ENCODE measurements at regions not wholly inside any gene's neighbourhood (a gene's known extent, or its start where the extent isn't known, plus 50 kb on each side); places are given as distances from the start of the nearest gene placed in this dataset.
"Not testable (repeated sequence)": the region's sequence is repeated elsewhere in the genome, so short reads cannot be mapped to it uniquely, and the experiment has no call there.

DNA sequence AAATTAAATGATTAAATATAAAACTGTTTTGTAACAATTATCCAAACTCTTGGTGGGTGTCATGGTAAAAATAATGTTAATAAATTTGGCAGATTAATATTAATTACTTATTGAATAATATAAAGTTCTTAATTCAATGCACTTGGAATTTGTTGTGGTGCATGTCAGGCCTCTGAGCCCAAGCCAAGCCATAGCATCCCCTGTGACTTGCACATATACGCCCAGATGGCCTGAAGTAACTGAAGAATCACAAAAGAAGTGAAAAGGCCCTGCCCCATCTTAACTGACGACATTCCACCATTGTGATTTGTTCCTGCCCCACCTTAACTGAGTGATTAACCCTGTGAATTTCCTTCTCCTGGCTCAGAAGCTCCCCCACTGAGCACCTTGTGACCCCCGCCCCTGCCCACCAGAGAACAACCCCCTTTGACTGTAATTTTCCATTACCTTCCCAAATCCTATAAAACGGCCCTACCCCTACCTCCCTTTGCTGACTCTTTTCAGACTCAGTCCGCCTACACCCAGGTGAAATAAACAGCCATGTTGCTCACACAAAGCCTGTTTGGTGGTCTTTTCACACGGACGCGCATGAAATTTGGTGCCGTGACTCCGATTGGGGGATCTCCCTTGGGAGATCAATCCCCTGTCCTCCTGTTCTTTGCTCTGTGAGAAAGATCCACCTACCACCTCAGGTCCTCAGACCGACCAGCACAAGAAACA lies 562.9 kb downstream of the HTR7 start:
- not testable (repeated sequence) for H3K4me3 ChIP-seq (ENCODE audit: low read depth, low read length); DNase-seq (ENCODE audit: low read depth)

DNA sequence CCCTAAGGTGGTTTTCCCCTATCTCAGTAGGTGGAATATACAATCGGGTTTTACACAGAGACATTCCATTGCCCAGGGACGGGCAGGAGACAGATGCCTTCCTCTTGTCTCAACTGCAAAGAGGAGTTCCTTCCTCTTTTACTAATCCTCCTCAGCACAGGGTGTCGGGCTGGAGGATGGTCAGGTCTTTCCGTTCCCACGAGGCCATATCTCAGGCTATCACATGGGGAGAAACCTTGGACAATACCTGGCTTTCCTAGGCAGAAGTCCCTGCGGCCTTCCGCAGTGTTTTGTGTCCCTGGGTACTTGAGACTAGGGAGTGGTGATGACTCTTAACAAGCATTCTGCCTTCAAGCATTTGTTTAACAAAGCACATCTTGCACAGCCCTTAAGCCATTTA lies 555.8 kb downstream of the HTR7 start:
- DNase-seq (ENCODE audit: low read depth); H3K4me3 ChIP-seq (ENCODE audit: low read depth, low read length): not testable (repeated sequence)

DNA sequence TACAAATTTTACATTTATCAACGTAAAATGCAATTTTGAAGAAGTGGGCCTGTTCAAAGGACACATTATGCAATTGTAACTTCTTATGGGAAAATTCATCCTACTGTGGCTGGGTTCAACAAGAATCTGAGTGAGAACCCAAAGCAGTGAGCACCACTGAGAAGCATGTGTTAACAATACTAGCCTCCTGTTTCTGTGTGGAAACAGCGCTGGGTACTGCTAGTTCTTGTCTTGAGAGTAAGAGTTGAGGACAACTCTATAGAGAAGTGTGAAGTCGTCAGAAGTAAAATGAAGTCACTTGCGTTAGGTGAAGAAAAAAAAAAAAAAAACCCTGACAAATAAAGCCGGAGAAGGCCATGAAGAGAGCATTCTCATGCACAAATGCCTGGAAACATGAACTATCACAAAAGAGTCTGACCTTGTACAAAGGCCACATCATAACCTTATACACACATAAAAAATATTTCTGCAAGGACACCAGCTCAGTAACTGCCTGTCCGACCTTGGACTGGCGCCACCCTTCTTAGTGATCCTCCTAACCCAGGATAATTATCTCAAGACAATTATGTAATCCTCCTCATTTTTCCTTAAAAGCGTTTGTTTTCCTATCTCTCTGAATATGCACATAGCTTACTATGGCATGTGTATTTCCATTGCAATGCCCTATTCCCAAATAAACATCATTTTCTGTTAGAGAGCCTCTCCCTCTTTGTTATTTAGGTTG lies 554.9 kb downstream of the HTR7 start:
- no peak for DNase-seq (ENCODE audit: low read depth)
- no peak overlapping the region for H3K4me3 ChIP-seq (ENCODE audit: low read depth, low read length)

DNA sequence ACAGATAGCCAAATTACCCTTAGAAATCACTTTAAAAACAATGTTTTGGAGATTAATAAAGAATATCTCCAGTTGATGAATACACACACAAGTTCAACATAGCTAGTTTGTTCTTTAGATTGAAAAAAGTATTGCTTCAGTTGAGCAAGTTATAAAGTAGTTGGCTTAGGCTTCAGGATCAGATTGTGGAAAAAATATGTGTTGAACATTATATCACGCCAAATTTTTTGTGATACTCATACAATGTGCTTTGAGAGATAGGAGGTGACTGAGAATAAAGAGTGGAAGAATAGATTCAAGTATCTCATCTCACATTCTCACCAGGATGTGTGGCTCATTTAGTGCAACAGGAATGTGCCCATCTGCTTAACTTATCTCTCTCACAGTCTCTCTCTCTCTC lies 553.3 kb downstream of the HTR7 start:
- no peak overlapping the region for H3K4me3 ChIP-seq (ENCODE audit: low read depth, low read length)

DNA sequence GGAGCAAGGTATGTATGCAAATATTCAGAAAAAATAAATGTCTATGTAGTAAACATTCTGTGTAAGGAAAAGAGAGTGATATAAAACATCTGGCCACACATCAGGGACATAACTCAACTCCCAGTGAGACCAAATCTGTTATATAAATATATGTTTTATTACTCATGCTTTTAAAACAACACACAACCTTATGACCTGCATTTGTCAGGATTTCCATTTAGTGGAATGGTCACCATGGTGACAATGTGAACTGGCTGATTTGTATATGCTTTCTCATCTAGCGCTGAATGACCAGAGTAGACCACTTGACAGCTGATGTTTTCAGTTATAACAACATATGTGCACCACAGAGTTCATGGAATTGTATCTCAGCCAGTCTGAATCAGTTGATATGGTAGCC lies 551.7 kb downstream of the HTR7 start:
- no peak overlapping the region for H3K4me3 ChIP-seq (ENCODE audit: low read depth, low read length)
- peak; percentile 75 for DNase-seq (ENCODE audit: low read depth)

More for the DNA sequence above, 553.3 kb downstream of the HTR7 start:
- no peak for DNase-seq (ENCODE audit: low read depth)

DNA sequence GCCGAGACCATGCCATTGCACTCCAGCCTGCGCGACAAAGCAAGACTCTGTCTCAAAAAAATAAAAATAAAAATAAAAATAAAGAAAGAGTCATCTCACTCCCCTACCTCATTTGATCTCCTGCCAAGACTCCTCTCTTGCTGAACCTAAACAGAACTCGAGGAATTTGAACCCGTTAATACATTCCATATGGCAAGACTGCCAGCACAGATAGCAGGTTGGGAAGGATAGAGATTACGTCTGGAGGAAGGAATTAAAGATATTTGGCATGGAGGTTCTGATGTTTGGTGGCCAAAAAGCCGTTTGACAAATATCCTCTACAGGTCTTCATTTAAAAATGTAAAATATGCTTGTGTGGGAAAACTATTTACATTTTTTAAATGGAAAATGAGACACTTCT lies 549.6 kb downstream of the HTR7 start:
- no peak for DNase-seq (ENCODE audit: low read depth)
- no peak overlapping the region for H3K4me3 ChIP-seq (ENCODE audit: low read depth, low read length)

DNA sequence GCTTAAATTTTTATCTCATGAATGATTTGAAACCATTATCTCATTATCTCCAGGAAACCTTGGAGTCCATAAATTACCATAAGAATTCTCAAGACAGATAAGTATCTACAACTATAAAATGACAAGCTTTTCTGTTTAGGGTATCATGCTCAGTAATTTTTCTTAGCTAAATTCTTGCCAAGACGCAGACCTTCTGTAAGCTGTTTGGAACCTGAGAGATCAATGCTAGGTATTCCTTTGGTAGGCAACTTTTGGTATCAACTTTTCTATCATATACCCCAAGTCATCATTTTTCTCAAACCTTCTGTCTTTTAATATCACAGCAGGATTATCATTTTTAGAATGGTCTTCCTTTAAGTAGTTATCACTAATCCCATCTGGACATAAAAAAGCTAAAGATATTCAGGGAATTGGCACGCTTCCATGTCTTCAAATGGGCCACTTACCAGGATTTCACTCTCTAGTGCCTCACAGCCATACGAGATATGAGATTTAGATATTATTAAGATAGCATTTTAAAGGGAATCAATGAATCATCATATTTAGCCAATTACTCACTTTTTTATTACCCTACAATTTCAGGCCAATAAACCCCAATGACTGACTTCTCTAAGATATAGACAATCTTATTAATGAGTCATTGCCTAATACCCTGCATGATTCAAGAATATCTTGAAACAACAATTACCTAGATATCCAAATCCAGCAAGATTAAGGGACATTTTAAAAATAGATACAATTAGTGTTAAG lies 544.1 kb downstream of the HTR7 start:
- no peak for DNase-seq (ENCODE audit: low read depth)

DNA sequence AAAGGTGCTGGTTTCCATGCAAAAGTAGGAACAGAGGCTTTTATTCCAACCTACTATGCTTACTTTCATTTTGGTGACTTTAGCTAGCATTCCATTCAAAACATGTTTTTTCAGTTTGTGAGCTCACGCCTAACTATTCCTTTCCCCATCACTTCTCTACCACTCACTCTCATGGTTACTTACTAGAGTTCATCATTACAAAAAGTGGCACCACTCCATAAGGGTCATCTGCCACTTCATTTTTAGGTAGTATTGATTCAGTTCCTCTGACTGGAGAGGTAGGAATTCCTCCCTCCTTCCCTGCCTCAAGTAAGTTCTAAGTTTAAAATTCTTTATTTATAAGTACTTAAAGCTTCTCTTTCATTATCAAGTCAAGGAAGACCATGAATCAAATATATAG lies 543.1 kb downstream of the HTR7 start:
- H3K4me3 ChIP-seq (ENCODE audit: low read depth, low read length) = no peak overlapping the region
- DNase-seq (ENCODE audit: low read depth) = no peak

More for the DNA sequence above, 544.1 kb downstream of the HTR7 start:
- no peak overlapping the region for H3K4me3 ChIP-seq (ENCODE audit: low read depth, low read length)

DNA sequence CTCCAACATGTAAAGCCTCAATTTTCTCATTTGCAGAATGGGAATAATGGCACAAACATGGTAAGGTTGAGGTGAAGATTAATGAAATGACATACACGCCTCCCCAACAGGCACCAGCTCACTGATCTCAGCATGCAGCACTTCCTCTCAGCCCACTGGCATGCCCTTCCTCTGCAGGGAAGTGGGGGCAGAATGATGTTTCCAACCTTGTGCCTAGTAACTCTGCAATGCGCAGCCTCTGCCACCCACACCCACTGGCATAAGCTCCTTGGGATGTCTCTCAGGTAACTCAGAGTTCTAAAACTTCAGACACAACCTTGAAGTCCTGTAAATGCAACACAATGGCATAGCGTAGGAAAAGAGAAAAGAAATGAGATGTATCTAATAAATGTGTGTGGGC lies 540.7 kb downstream of the HTR7 start:
- DNase-seq (ENCODE audit: low read depth) = no peak
- no peak overlapping the region for H3K4me3 ChIP-seq (ENCODE audit: low read depth, low read length)

DNA sequence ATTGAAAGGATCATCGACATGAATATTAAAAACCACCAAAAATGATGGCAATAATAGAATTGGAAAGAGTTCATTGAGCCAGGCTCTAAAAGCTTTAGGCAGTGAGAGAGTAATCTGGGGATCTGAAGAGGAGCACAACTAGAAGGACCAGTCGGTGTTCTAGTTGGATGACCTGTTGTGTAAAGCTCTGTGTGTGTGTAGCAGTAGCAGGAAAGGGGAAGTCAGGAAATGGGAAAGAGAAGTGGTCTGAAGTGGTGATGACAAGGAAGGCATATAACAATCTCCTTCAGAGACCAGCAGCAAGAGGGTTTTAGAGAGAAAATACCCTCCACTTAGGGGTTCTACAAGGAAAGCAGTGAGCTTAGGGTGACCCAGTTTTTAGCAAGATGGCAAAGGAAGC lies 539.2 kb downstream of the HTR7 start:
- H3K4me3 ChIP-seq (ENCODE audit: low read depth, low read length) = no peak overlapping the region
- DNase-seq (ENCODE audit: low read depth) = no peak

DNA sequence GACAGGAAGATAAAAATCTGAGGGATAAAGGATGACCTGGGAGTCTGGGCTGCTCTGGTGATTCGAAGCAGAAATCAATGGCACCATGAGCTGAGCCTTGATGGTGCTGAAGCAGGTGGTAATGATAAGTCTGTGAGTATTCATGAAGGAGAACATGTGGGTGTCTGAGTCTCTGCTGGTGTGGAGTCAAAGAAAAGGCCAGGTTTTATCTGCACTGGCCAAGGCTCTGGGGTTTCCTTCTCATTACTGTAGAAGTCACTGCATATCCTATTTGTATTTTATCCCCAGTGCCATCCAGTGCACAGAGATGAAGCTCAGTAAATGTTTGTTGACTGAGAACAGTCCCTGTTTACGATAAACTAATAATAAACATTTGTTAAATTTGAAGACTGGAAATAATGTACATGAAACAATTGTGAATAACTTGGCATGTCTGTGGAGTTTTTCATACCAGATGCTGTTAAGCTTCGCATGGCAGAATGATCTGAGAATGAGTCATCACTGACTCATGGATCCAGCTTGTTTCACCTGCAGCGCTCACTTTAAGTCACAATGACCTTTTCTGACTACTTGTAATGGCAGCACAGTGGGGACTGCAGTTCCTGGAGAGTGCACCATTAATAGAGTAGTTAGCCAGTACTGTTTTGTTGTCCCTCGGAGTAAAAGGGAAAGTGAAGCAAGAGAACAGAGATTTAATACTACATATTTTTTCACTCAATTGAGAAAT lies 538.5 kb downstream of the HTR7 start:
- DNase-seq (ENCODE audit: low read depth) = peak; percentile 75
- no peak overlapping the region for H3K4me3 ChIP-seq (ENCODE audit: low read depth, low read length)

DNA sequence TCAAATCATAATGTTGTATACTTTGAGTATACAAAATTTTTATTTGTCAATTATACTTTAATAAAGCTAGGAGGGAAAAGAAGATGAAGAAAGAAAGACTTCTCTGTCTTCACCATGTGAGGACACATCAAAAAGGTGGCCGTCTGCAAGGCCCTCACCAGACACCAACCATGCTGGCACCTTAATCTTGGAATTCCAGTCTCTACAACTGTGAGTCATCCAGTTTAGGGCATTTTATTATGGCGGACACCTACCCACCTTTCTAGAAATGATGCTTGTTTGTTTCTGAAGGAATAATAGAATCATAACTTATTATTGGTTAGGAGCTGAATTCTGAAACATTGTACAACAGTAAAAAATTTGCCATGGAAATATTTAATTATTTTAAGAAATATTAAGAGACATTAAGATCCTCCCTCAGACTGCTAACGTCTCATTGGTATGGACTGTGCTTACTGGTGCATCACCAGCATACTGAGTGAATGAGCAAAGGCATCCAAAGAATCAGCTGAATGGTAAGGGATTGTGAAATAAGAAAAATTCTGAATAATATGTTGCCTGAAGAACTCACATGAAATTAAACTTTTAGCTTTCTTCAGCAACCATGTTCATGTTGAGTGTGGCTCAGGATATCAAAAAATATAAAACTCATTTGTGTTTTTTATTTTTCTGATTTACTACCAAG lies 536.6 kb downstream of the HTR7 start:
- H3K4me3 ChIP-seq (ENCODE audit: low read depth, low read length) = no peak overlapping the region
- no peak for DNase-seq (ENCODE audit: low read depth)

DNA sequence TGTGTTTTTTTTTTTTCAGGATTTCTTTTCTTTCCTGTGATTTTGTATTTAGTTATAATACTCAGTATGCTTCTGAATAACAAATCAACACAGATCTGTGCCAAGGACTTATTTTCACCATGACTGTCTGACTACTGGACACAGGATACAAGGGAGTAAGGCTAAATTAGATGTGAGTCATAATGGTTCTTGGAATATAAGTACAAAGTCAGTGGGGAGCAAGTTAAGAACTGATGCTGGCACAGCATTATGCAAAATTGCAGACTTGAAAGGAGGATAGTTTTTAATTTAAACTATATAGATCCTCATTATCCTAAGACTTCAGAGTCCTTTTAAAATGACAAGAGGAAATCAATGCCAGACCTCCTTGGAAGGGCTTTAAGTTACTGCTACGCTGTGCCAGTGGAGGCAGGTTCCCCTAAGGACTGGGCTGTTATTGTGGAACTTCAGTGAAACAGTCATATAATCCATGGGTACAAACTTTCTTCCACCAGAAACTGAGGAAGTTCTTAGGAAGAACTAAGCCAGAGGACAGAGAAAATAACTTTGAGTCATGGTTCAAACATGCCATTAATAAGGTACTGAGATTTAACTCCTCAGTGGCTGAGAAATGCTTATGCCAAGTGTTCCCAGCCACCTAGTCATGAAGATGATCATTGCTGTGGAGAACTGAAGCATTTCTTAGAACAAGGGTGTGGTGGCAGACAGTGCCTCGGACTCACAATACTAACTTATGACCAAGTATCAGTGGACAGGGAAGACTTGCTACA lies 531.2 kb downstream of the HTR7 start:
- peak; percentile 38 for DNase-seq (ENCODE audit: low read depth)
- no peak overlapping the region for H3K4me3 ChIP-seq (ENCODE audit: low read depth, low read length)

DNA sequence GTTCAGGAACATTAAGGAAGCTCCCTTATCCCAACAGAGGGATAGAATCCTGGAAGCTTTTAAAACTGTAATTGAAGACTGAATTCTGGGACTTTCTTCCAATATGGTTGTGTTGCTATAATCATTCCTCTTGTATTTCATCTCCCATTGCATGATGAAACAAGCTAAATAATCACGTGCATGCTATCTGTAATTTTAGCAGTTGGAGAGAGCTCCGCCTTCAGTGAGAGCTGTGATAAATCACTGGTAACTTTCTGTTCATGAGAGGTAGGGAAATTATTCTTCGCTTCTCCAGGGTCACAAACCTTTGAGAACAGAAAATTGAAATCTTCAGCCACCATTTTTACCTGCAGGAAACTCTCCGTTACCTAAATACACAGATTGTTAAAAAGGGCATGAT lies 530.2 kb downstream of the HTR7 start:
- no peak overlapping the region for H3K4me3 ChIP-seq (ENCODE audit: low read depth, low read length)
- DNase-seq (ENCODE audit: low read depth) = no peak

DNA sequence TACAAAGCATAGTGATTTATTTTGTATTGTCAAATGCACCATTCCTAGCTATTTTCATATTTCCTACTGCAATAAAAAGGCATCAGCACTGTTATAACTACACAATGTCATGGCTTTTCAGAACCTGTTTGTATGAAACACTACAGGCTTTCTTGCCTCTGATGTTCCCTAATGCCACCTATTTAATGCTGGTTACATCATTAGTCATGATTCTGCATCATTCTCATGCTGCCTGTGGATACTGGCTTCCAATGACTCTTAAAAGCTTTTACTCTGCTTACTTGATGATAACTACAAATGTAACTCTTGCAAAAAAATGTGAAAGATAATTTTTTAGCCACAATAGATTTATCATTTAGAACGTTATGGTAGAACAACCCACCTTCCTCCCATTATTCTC lies 529.4 kb downstream of the HTR7 start:
- no peak for DNase-seq (ENCODE audit: low read depth)

DNA sequence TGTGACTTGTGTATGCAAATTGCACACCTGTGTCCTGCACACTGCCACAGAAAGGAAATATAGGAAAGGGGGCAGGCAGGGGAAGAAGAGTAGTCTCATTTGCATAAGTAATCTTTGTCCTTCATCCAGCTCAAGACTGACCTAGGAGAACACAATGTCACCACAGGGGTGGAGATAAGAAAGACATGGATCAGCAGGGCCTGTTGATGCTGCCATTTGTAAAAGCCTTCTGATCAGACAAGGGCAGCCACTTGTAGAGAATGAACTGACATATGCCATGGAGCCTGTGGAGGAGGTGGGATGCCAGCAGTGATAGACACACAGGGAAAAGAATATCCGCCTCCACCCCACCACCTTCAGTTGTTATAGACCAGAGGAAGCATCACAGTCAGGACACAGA lies 528.9 kb downstream of the HTR7 start:
- DNase-seq (ENCODE audit: low read depth) = no peak
- H3K4me3 ChIP-seq (ENCODE audit: low read depth, low read length) = no peak overlapping the region

More for the DNA sequence above, 529.4 kb downstream of the HTR7 start:
- no peak overlapping the region for H3K4me3 ChIP-seq (ENCODE audit: low read depth, low read length)

DNA sequence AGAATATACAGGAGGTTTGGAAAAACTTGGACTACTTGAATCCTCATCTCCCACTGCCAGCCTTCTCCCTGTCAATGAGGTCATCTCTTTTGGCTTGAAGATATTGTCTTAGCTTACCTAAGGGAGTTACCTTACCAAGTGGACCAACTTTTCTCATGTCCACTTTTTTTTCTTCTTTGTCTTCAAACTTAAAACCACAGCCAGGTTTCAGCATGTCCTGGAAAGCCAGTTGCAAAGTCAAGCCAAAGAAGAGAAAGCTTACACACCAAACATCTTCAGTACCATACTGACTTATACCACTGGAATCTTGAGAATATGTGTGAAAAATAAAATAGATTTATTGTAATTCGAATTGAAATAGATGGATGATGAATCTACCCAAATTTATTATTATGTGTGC lies 520.5 kb downstream of the HTR7 start:
- DNase-seq (ENCODE audit: low read depth) = no peak
- no peak overlapping the region for H3K4me3 ChIP-seq (ENCODE audit: low read depth, low read length)

DNA sequence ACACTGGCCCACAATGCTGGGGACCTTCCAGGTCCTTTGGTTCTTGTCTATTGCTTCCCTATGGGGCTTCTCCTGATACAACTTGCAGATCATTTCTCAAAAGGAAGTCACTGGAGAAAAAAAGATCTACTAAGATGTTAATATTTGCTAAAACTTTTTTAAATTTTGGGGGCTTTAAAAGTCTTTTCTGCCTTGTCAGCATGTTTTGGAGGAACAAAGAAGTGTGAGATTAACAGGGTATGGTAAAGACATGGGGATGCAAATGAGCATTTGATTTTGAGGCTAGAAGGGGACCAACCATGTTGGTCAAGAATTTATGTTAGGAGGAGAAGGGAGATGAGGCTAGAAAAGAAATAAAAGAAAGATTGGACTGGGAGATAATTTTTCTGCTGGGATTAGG lies 515.4 kb downstream of the HTR7 start:
- no peak for DNase-seq (ENCODE audit: low read depth)

DNA sequence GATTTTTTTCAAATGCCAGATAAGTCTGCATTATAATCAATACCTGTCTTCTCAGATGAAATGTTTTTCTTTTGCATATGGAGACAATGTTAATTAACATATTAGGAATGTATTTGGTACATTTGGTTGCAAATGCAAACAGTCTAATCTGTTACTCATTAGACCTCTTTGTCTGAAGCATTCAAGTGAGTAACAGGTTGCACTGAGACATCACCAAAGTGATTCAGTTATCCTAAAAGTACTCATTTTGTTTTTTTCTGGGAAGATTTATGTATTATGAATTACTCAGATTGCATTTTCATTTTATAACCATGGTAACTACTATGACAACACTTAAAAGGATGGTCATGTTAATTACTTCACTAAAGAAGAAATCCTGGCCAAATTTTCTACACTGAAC lies 513.6 kb downstream of the HTR7 start:
- no peak overlapping the region for H3K4me3 ChIP-seq (ENCODE audit: low read depth, low read length)
- no peak for DNase-seq (ENCODE audit: low read depth)

More for the DNA sequence above, 515.4 kb downstream of the HTR7 start:
- no peak overlapping the region for H3K4me3 ChIP-seq (ENCODE audit: low read depth, low read length)

All from skeletal muscle cell (primary cell).